Left ventricle myocardium inferior (tissue), 1 donor: ENCODE measurements at regions not wholly inside any gene's neighbourhood (a gene's known extent, or its start where the extent isn't known, plus 50 kb on each side); places are given as distances from the start of the nearest gene placed in this dataset.

Experiments
- DNase-seq: peaks from one replicate; pipeline ENCODE4 v3.0.0-alpha.2; 2020
- H3K27ac ChIP-seq: fragments of 200-600 bp; replicated peaks from 2 replicates; pipeline ENCODE4 v1.8.0; 2021
- H3K27me3 ChIP-seq: fragments of 200-600 bp; 2 replicates; pipeline ENCODE4 v1.8.0; 2021; ENCODE audit warnings: low read depth
- H3K36me3 ChIP-seq: fragments of 200-600 bp; 2 replicates; pipeline ENCODE4 v1.8.0; 2021
- H3K4me1 ChIP-seq: fragments of 200-600 bp; 2 replicates; pipeline ENCODE4 v1.8.0; 2021
- H3K4me3 ChIP-seq: fragments of 200-600 bp; 2 replicates; pipeline ENCODE4 v1.8.0; 2021; ENCODE audit warnings: mild to moderate bottlenecking, moderate library complexity
- H3K9me3 ChIP-seq: fragments of 200-600 bp; replicated peaks from 2 replicates; pipeline ENCODE4 v1.8.0; 2021
- intact Hi-C: fragments of 100-400 bp; cut with micrococcal nuclease; formaldehyde crosslinking; loops from one replicate; pipeline ENCODE4 v1.11.0; 2022
- TF ChIP-seq, protein P1 (sequence below): fragments of 200-600 bp; IDR thresholded peaks from 2 replicates; pipeline ENCODE4 v1.8.0; 2021; ENCODE audit warnings: antibody characterized with exemption, mild to moderate bottlenecking, borderline replicate concordance
- donor health status: DM: no; HTN: yes; CAD: no; lungs with severe emphysema.

DNA sequence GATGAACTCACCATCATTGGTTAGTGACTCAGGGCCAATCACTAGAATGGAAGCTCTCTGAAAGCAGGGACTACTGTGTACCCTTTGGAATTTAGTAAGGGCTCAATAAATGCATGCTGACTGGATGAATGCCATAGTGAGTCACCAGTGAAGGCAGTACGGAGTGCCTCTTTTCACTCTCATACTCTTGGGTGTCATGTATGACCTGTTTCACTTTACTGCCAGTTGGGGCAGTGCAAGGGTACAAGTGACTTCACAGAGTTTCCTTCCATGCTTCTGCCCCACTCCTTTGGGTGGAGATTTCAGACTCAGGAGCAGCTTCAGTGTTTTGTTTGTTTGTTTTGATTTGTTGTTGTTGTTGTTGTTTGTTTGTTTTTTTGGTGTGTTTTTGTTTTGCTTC is 57.7 kb downstream of the SOX3 start:
- Histone ChIP-seq H3K4me1 (no peaks in the 10 kb centered on the region), H3K9me3 (no peaks in the 10 kb centered on the region), H3K4me3 (no peak overlapping the region), H3K27me3 (no peaks in the 10 kb centered on the region), H3K27ac (no peak overlapping the region), H3K36me3 (no peaks in the 10 kb centered on the region)
- TF ChIP-seq, protein P1, sequence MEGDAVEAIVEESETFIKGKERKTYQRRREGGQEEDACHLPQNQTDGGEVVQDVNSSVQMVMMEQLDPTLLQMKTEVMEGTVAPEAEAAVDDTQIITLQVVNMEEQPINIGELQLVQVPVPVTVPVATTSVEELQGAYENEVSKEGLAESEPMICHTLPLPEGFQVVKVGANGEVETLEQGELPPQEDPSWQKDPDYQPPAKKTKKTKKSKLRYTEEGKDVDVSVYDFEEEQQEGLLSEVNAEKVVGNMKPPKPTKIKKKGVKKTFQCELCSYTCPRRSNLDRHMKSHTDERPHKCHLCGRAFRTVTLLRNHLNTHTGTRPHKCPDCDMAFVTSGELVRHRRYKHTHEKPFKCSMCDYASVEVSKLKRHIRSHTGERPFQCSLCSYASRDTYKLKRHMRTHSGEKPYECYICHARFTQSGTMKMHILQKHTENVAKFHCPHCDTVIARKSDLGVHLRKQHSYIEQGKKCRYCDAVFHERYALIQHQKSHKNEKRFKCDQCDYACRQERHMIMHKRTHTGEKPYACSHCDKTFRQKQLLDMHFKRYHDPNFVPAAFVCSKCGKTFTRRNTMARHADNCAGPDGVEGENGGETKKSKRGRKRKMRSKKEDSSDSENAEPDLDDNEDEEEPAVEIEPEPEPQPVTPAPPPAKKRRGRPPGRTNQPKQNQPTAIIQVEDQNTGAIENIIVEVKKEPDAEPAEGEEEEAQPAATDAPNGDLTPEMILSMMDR = no peak
- intact Hi-C loops = no loop called here
- no peak for DNase-seq

DNA sequence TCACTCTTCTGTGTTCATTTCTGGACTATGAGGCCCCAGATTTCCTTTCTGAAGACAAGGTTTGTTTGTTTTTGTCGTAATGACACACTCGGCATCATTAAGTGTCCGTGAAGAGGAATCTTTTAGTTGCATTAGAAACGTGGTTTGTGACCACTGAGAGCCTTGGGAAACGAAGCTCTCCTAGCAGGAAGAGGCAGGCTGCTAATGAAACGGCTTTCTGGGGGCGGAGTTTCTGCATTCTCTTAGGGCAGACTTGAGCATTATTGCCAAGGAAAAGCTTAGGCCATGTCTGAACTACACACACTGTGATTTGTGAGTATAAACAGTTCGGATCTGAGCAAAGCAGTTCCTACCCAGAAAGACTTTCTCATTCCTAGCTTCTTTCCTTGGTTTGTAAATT is 64.0 kb downstream of the SOX3 start:
- DNase-seq = no peak
- Histone ChIP-seq H3K27me3 (peaks cover 18% of the 10 kb centered on the region), H3K4me1 (no peaks in the 10 kb centered on the region), H3K9me3 (no peaks in the 10 kb centered on the region), H3K36me3 (no peaks in the 10 kb centered on the region), H3K27ac (no peak overlapping the region), H3K4me3 (no peak overlapping the region)
- TF ChIP-seq, protein P1 = no peak
- intact Hi-C loops = no loop called here

DNA sequence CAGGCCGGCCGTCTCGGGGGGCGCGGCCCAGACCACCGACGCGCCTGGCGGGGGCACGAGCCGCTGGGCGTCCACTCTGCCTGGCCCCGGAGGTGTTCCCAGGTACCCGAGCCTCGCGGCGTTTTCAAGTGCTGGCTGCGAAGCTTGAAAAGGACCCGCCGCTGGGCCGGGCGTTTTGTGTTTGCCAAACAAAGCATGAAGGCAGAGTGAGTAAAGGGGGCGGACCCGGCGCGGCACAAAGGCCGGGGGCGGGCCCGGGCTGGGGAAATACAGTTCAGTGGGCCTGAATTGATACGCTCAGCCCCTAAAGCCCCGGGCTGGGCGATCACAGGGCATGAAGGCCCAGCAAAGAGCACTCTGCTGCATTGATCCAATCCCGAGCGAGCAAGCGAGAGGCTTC is 65.4 kb downstream of the SOX3 start:
- no peaks in the 10 kb centered on the region for H3K9me3 ChIP-seq
- no peaks in the 10 kb centered on the region for H3K4me1 ChIP-seq
- H3K36me3 ChIP-seq = no peaks in the 10 kb centered on the region
- H3K4me3 ChIP-seq = peak overlapping the region; percentile 37
- no peak overlapping the region for H3K27ac ChIP-seq
- peaks cover 18% of the 10 kb centered on the region for H3K27me3 ChIP-seq
- DNase-seq = no peak
- intact Hi-C loops = no loop called here
- TF ChIP-seq, protein P1 = no peak

DNA sequence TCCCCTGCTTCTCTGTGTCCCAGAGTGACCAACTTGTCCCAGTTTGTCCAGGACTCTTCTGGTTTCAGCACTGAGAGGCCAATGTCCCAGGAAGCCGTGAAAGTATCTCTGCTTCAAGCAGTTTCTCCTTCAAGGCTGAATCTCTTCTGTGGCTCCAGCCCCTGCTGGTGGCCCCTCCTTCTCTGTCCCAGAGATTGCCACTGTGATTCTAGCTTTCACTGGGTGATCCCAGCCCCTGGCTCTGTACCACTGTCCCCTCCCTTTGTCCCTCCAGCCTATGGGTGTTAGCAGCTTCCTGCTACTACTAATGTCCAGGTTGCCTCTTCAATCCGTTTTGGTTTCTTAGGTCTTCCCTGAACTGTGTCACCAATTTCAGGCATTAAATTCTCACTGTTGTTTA is 70.5 kb downstream of the SOX3 start:
- H3K4me3 ChIP-seq = no peak overlapping the region
- H3K9me3 ChIP-seq = no peaks in the 10 kb centered on the region
- DNase-seq = no peak
- TF ChIP-seq, protein P1 = no peak
- H3K27ac ChIP-seq = no peak overlapping the region
- H3K27me3 ChIP-seq = peaks cover 10% of the 10 kb centered on the region
- intact Hi-C loops = no loop called here
- no peaks in the 10 kb centered on the region for H3K36me3 ChIP-seq
- peaks cover 6% of the 10 kb centered on the region for H3K4me1 ChIP-seq

DNA sequence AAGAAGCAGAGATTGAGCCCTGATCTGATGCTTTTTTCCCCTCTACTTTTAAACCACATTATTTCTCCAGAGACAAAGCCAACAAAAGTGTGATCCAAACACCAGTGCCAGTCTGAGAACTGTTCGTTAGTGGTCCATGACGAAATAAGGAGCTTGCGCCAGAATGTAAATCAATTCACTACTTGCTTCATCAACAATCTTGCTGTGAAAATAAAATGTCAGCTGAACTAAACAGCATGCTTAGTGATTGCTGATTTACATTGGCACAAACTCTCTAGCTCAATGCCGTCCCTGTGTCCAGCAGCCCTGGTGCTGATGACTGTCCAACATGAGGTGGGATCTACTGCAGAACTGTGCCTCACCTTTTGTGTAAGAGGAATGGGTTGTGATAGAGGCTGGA is 71.3 kb downstream of the SOX3 start:
- TF ChIP-seq, protein P1 = no peak
- no peak overlapping the region for H3K4me3 ChIP-seq
- intact Hi-C loops = no loop called here
- DNase-seq = no peak
- H3K27ac ChIP-seq = no peak overlapping the region
- H3K36me3 ChIP-seq = no peaks in the 10 kb centered on the region
- H3K9me3 ChIP-seq = no peaks in the 10 kb centered on the region
- H3K27me3 ChIP-seq = peaks cover 2% of the 10 kb centered on the region
- peaks cover 6% of the 10 kb centered on the region for H3K4me1 ChIP-seq
